CD4-positive, alpha-beta T cell treated with Interleukin-6 for 4 hours (primary cell): ENCODE measurements at regions not wholly inside any gene's neighbourhood (a gene's known extent, or its start where the extent isn't known, plus 50 kb on each side); places are given as distances from the start of the nearest gene placed in this dataset.
A peak's percentile ranks its signal among the peaks of the same experiment; 100 is the strongest.
"Not testable (repeated sequence)": the region's sequence is repeated elsewhere in the genome, so short reads cannot be mapped to it uniquely, and the experiment has no call there.

Experiments used
- DNase-seq: peaks from one replicate; pipeline ENCODE4 v3.0.0-alpha.2; 2020; ENCODE audit warnings: mixed read lengths

- no peak for DNase-seq
Observed at GRCh38 chr10:32217216-32217615, 129.7 kb downstream of the EPC1 start.

GRCh38 chr10:32213838-32214237, 133.1 kb downstream of the EPC1 start:
- not testable (repeated sequence) for DNase-seq

- no peak for DNase-seq
Observed at GRCh38 chr10:32211046-32211363, 136.0 kb downstream of the EPC1 start.

GRCh38 chr10:32210306-32211045, 136.5 kb downstream of the EPC1 start:
- DNase-seq = no peak

GRCh38 chr10:32208005-32208404, 139.0 kb downstream of the EPC1 start:
- not testable (repeated sequence) for DNase-seq

- DNase-seq = peak; percentile 61
Observed at GRCh38 chr10:32207544-32207943, 139.4 kb downstream of the EPC1 start.

GRCh38 chr10:32205670-32206069, 141.3 kb downstream of the EPC1 start:
- DNase-seq = no peak

- no peak for DNase-seq
Observed at GRCh38 chr10:32204606-32205005, 142.4 kb downstream of the EPC1 start.

- DNase-seq = no peak
Observed at GRCh38 chr10:32199714-32200394, 143.6 kb upstream of the KIF5B start.

- DNase-seq = no peak
Observed at GRCh38 chr10:32197423-32197822, 141.2 kb upstream of the KIF5B start.

GRCh38 chr10:32190890-32191491, 134.8 kb upstream of the KIF5B start:
- no peak for DNase-seq

- no peak for DNase-seq
Observed at GRCh38 chr10:32189400-32190084, 133.3 kb upstream of the KIF5B start.

- DNase-seq = not testable (repeated sequence)
Observed at GRCh38 chr10:32188601-32189000, 132.4 kb upstream of the KIF5B start.

GRCh38 chr10:32187686-32188085, 131.5 kb upstream of the KIF5B start:
- DNase-seq = no peak

GRCh38 chr10:32183652-32184051, 127.4 kb upstream of the KIF5B start:
- not testable (repeated sequence) for DNase-seq

GRCh38 chr10:32182476-32182875, 126.3 kb upstream of the KIF5B start:
- no peak for DNase-seq

GRCh38 chr10:32180390-32181280, 124.4 kb upstream of the KIF5B start:
- DNase-seq = no peak

- DNase-seq = no peak
Observed at GRCh38 chr10:32179836-32180235, 123.6 kb upstream of the KIF5B start.

- not testable (repeated sequence) for DNase-seq
Observed at GRCh38 chr10:32177594-32177993, 121.4 kb upstream of the KIF5B start.

- no peak for DNase-seq
Observed at GRCh38 chr10:32175629-32176028, 119.4 kb upstream of the KIF5B start.

- DNase-seq = no peak
Observed at GRCh38 chr10:32174349-32174893, 118.2 kb upstream of the KIF5B start.

- no peak for DNase-seq
Observed at GRCh38 chr10:32171204-32171603, 115.0 kb upstream of the KIF5B start.
